Naive thymus-derived CD8-positive, alpha-beta T cell (primary cell): ENCODE measurements at regions not wholly inside any gene's neighbourhood (a gene's known extent, or its start where the extent isn't known, plus 50 kb on each side); places are given as distances from the start of the nearest gene placed in this dataset.
A peak's percentile ranks its signal among the peaks of the same experiment; 100 is the strongest.
"Not testable (repeated sequence)": the region's sequence is repeated elsewhere in the genome, so short reads cannot be mapped to it uniquely, and the experiment has no call there.

Source experiments
- ATAC-seq, 2 donors: fragments of 150-1000 bp; cut with Tn5 transposase in 1 of 2; sonication (Bioruptor Pico), chemical (Tn5 transposase) in 1 of 2; 1 replicate in 1 of 2; 2 replicates in 1 of 2; pipeline ENCODE4 v1.10.0; 2021; ENCODE audit warnings: mild to moderate bottlenecking in 2 of 2, moderate library complexity in 2 of 2
- POLR2A ChIA-PET: fragments of 350-600 bp; sonication (Branson Sonifier 250); formaldehyde crosslinking; loops from one replicate; lab custom pipeline; 2021; ENCODE audit warnings: antibody characterized with exemption; lab: Charles Lee
- DNase-seq, 10 donors: peaks; one replicate each; pipeline versions ENCODE4 v3.0.0 to v3.0.0-alpha.2; 2020 to 2022
- H3K27ac Mint-ChIP-seq, 10 donors: one replicate each; pipeline ENCODE4 v1.8.0; 2020 to 2022; ENCODE audit warnings: mild to moderate bottlenecking in 10 of 10, mixed read lengths in 10 of 10, moderate library complexity in 4 of 10, inconsistent platforms in 1 of 10
- H3K27me3 Mint-ChIP-seq, 5 donors: one replicate each; pipeline ENCODE4 v1.8.0; 2021 to 2022; ENCODE audit warnings: mixed read lengths in 5 of 5
- H3K36me3 Mint-ChIP-seq, 3 donors: one replicate each; pipeline ENCODE4 v1.8.0; 2020 to 2022; ENCODE audit warnings: mixed read lengths in 3 of 3, mild to moderate bottlenecking in 2 of 3, inconsistent platforms in 1 of 3
- H3K4me1 Mint-ChIP-seq, 4 donors: one replicate each; pipeline ENCODE4 v1.8.0; 2021 to 2022; ENCODE audit warnings: mixed read lengths in 4 of 4
- H3K4me3 Mint-ChIP-seq, 10 donors: one replicate each; pipeline ENCODE4 v1.8.0; 2020 to 2022; ENCODE audit warnings: mild to moderate bottlenecking in 10 of 10, mixed read lengths in 10 of 10, moderate library complexity in 6 of 10, inconsistent platforms in 1 of 10
- H3K9me3 Mint-ChIP-seq, 9 donors: one replicate each; pipeline ENCODE4 v1.8.0; 2020 to 2022; ENCODE audit warnings: mixed read lengths in 9 of 9, mild to moderate bottlenecking in 3 of 9, inconsistent platforms in 1 of 9, moderate library complexity in 1 of 9

GRCh38 chr13:61261746-61262472 is 153.7 kb downstream of the PCDH20 start:
- Mint-ChIP-seq H3K27ac (no peak overlapping the region), H3K9me3 (peaks cover 0 to 12% (median 2%) of the 10 kb centered on the region in 9 donors), H3K27me3 (no peaks in the 10 kb centered on the region), H3K4me1 (no peaks in the 10 kb centered on the region), H3K4me3 (no peak overlapping the region), H3K36me3 (no peaks in the 10 kb centered on the region)
- POLR2A ChIA-PET: no interaction called here
- DNase-seq (no peak), ATAC-seq (no peak)

- H3K9me3 Mint-ChIP-seq: peaks cover 0 to 4% (median 0%) of the 10 kb centered on the region in 9 donors
- DNase-seq: no peak
- H3K36me3 Mint-ChIP-seq: no peaks in the 10 kb centered on the region
- H3K4me1 Mint-ChIP-seq: no peaks in the 10 kb centered on the region
- ATAC-seq: no peak
- no peaks in the 10 kb centered on the region for H3K27me3 Mint-ChIP-seq
- no peak overlapping the region for H3K27ac Mint-ChIP-seq
- no peak overlapping the region for H3K4me3 Mint-ChIP-seq
- POLR2A ChIA-PET: no interaction called here
Observed at GRCh38 chr13:61258185-61258584, 157.5 kb downstream of the PCDH20 start.

- no peaks in the 10 kb centered on the region for H3K27me3 Mint-ChIP-seq
- no peaks in the 10 kb centered on the region for H3K4me1 Mint-ChIP-seq
- H3K4me3 Mint-ChIP-seq: no peak overlapping the region
- POLR2A ChIA-PET: no interaction called here
- no peak for DNase-seq
- peaks cover 0 to 10% (median 0%) of the 10 kb centered on the region in 9 donors for H3K9me3 Mint-ChIP-seq
- H3K27ac Mint-ChIP-seq: no peak overlapping the region
- ATAC-seq: no peak
- H3K36me3 Mint-ChIP-seq: no peaks in the 10 kb centered on the region
Observed at GRCh38 chr13:61255040-61255796, 160.4 kb downstream of the PCDH20 start.

- no peak for ATAC-seq
- H3K27ac Mint-ChIP-seq: no peak overlapping the region
Observed at GRCh38 chr13:61253105-61253877, 162.4 kb downstream of the PCDH20 start.

GRCh38 chr13:61252213-61252612 is 163.4 kb downstream of the PCDH20 start:
- Mint-ChIP-seq H3K27me3 (no peaks in the 10 kb centered on the region), H3K36me3 (no peaks in the 10 kb centered on the region), H3K4me1 (no peaks in the 10 kb centered on the region), H3K27ac (no peak overlapping the region), H3K9me3 (peaks cover 0 to 17% (median 0%) of the 10 kb centered on the region in 9 donors), H3K4me3 (no peak overlapping the region)
- DNase-seq (no peak), ATAC-seq (no peak)
- POLR2A ChIA-PET: no interaction called here

More at GRCh38 chr13:61253105-61253877, 162.4 kb downstream of the PCDH20 start:
- Mint-ChIP-seq H3K27me3 (no peaks in the 10 kb centered on the region), H3K9me3 (peaks cover 0 to 17% (median 0%) of the 10 kb centered on the region in 9 donors), H3K36me3 (no peaks in the 10 kb centered on the region), H3K4me3 (no peak overlapping the region), H3K4me1 (no peaks in the 10 kb centered on the region)
- no peak for DNase-seq
- POLR2A ChIA-PET: no interaction called here

- POLR2A ChIA-PET: no interaction called here
- no peaks in the 10 kb centered on the region for H3K27me3 Mint-ChIP-seq
- ATAC-seq: no peak
- H3K27ac Mint-ChIP-seq: no peak overlapping the region
- no peaks in the 10 kb centered on the region for H3K36me3 Mint-ChIP-seq
- DNase-seq: no peak
- no peaks in the 10 kb centered on the region for H3K4me1 Mint-ChIP-seq
- H3K4me3 Mint-ChIP-seq: peak overlapping the region in 1 of 10 donors; percentile 25
- H3K9me3 Mint-ChIP-seq: peaks cover 0 to 23% (median 6%) of the 10 kb centered on the region in 9 donors
Observed at GRCh38 chr13:61247149-61247936, 168.3 kb downstream of the PCDH20 start.

GRCh38 chr13:61246351-61246750 is 169.3 kb downstream of the PCDH20 start:
- no peak for ATAC-seq
- Mint-ChIP-seq H3K4me3 (no peak overlapping the region), H3K27ac (no peak overlapping the region), H3K36me3 (no peaks in the 10 kb centered on the region), H3K27me3 (no peaks in the 10 kb centered on the region), H3K4me1 (no peaks in the 10 kb centered on the region), H3K9me3 (peaks cover 0 to 23% (median 6%) of the 10 kb centered on the region in 9 donors)
- no peak for DNase-seq
- POLR2A ChIA-PET: no interaction called here

- POLR2A ChIA-PET: no interaction called here
- peaks cover 0 to 5% (median 0%) of the 10 kb centered on the region in 5 donors for H3K27me3 Mint-ChIP-seq
- peaks cover 0 to 32% (median 4%) of the 10 kb centered on the region in 9 donors for H3K9me3 Mint-ChIP-seq
- no peak for ATAC-seq
- DNase-seq: no peak
- peaks cover 0 to 1% (median 0%) of the 10 kb centered on the region in 4 donors for H3K4me1 Mint-ChIP-seq
- H3K27ac Mint-ChIP-seq: no peak overlapping the region
- H3K4me3 Mint-ChIP-seq: no peak overlapping the region
- no peaks in the 10 kb centered on the region for H3K36me3 Mint-ChIP-seq
Observed at GRCh38 chr13:61215601-61216000, 200.0 kb downstream of the PCDH20 start.

GRCh38 chr13:61215116-61215515 is 200.5 kb downstream of the PCDH20 start:
- H3K9me3 Mint-ChIP-seq: peaks cover 0 to 32% (median 4%) of the 10 kb centered on the region in 9 donors
- no peak for ATAC-seq
- POLR2A ChIA-PET: no interaction called here
- no peak overlapping the region for H3K4me3 Mint-ChIP-seq
- peaks cover 0 to 1% (median 0%) of the 10 kb centered on the region in 4 donors for H3K4me1 Mint-ChIP-seq
- DNase-seq: no peak
- no peak overlapping the region for H3K27ac Mint-ChIP-seq
- no peaks in the 10 kb centered on the region for H3K36me3 Mint-ChIP-seq
- H3K27me3 Mint-ChIP-seq: peaks cover 0 to 5% (median 0%) of the 10 kb centered on the region in 5 donors

- Mint-ChIP-seq H3K36me3 (no peaks in the 10 kb centered on the region), H3K27ac (no peak overlapping the region), H3K4me3 (no peak overlapping the region), H3K27me3 (peaks cover 0 to 5% (median 0%) of the 10 kb centered on the region in 5 donors), H3K9me3 (peaks cover 0 to 29% (median 4%) of the 10 kb centered on the region in 9 donors), H3K4me1 (peaks cover 0 to 1% (median 0%) of the 10 kb centered on the region in 4 donors)
- DNase-seq: no peak
- ATAC-seq: no peak
- POLR2A ChIA-PET: no interaction called here
Observed at GRCh38 chr13:61214551-61214950, 201.1 kb downstream of the PCDH20 start.

- ATAC-seq, H3K27ac Mint-ChIP-seq, POLR2A ChIA-PET, H3K4me1 Mint-ChIP-seq, H3K36me3 Mint-ChIP-seq, H3K27me3 Mint-ChIP-seq, DNase-seq, H3K9me3 Mint-ChIP-seq, H3K4me3 Mint-ChIP-seq: not testable (repeated sequence)
Observed at GRCh38 chr13:61205898-61206297, 209.8 kb downstream of the PCDH20 start.

- DNase-seq (no peak), ATAC-seq (no peak)
- no peaks in the 10 kb centered on the region for H3K27me3 Mint-ChIP-seq
- peaks cover 0 to 9% (median 0%) of the 10 kb centered on the region in 9 donors for H3K9me3 Mint-ChIP-seq
- no peak overlapping the region for H3K27ac Mint-ChIP-seq
- H3K4me3 Mint-ChIP-seq: no peak overlapping the region
- POLR2A ChIA-PET: no interaction called here
- no peaks in the 10 kb centered on the region for H3K4me1 Mint-ChIP-seq
- H3K36me3 Mint-ChIP-seq: no peaks in the 10 kb centered on the region
Observed at GRCh38 chr13:61204025-61204424, 211.6 kb downstream of the PCDH20 start.
